Kasumi-1 (cell line): ENCODE measurements at regions not wholly inside any gene's neighbourhood (a gene's known extent, or its start where the extent isn't known, plus 50 kb on each side); places are given as distances from the start of the nearest gene placed in this dataset.
"Not testable (repeated sequence)": the region's sequence is repeated elsewhere in the genome, so short reads cannot be mapped to it uniquely, and the experiment has no call there.

Experiments used
- DNase-seq, 2 experiments: peaks; one replicate each; lab custom pipeline; 2025; lab: John Stamatoyannopoulos, UW

- no peak for DNase-seq
Measured at GRCh38 chr6:72533606-72534005, 88.3 kb upstream of the KCNQ5 start.

- no peak for DNase-seq
Measured at GRCh38 chr6:72534236-72534635, 87.6 kb upstream of the KCNQ5 start.

- no peak for DNase-seq
Measured at GRCh38 chr6:72535124-72535523, 86.7 kb upstream of the KCNQ5 start.

- DNase-seq: no peak
Measured at GRCh38 chr6:72547020-72547419, 74.8 kb upstream of the KCNQ5 start.

- DNase-seq: no peak
Measured at GRCh38 chr6:72551470-72551869, 70.4 kb upstream of the KCNQ5 start.

- no peak for DNase-seq
Measured at GRCh38 chr6:72552938-72553337, 68.9 kb upstream of the KCNQ5 start.

GRCh38 chr6:72553531-72554511, 68.0 kb upstream of the KCNQ5 start:
- DNase-seq: no peak

GRCh38 chr6:72554761-72555221, 67.1 kb upstream of the KCNQ5 start:
- no peak for DNase-seq

GRCh38 chr6:72559067-72559466, 62.8 kb upstream of the KCNQ5 start:
- peak; percentile 52 to 54 for DNase-seq

GRCh38 chr6:72559555-72559954, 62.3 kb upstream of the KCNQ5 start:
- DNase-seq: no peak

- peak in 1 of 2 experiments; percentile 6 for DNase-seq
Measured at GRCh38 chr6:72560721-72561593, 60.9 kb upstream of the KCNQ5 start.

GRCh38 chr6:72561629-72562028, 60.2 kb upstream of the KCNQ5 start:
- DNase-seq: no peak

- no peak for DNase-seq
Measured at GRCh38 chr6:72564231-72564630, 57.6 kb upstream of the KCNQ5 start.

- not testable (repeated sequence) for DNase-seq
Measured at GRCh38 chr6:72571993-72572392, 49.9 kb upstream of the KCNQ5 start.
